Transverse colon (tissue), 3 donors: ENCODE measurements at regions not wholly inside any gene's neighbourhood (a gene's known extent, or its start where the extent isn't known, plus 50 kb on each side); places are given as distances from the start of the nearest gene placed in this dataset.

Experiments used
- EP300 ChIP-seq: sonication (generic); formaldehyde crosslinking; IDR thresholded peaks from one replicate; pipeline ENCODE4 v1.6.1; 2017; ENCODE audit warnings: antibody characterized with exemption, low read depth
- POLR2A ChIP-seq: fragments of 450-650 bp; IDR thresholded peaks from one replicate; pipeline ENCODE4 v1.6.1; 2016; ENCODE audit warnings: antibody characterized with exemption, mild to moderate bottlenecking, moderate library complexity
- POLR2AphosphoS5 ChIP-seq, 3 donors: sonication (generic); formaldehyde crosslinking; IDR thresholded peaks; one replicate each; pipeline ENCODE4 v1.6.1; 2016; ENCODE audit warnings: antibody characterized with exemption in 3 of 3

DNA sequence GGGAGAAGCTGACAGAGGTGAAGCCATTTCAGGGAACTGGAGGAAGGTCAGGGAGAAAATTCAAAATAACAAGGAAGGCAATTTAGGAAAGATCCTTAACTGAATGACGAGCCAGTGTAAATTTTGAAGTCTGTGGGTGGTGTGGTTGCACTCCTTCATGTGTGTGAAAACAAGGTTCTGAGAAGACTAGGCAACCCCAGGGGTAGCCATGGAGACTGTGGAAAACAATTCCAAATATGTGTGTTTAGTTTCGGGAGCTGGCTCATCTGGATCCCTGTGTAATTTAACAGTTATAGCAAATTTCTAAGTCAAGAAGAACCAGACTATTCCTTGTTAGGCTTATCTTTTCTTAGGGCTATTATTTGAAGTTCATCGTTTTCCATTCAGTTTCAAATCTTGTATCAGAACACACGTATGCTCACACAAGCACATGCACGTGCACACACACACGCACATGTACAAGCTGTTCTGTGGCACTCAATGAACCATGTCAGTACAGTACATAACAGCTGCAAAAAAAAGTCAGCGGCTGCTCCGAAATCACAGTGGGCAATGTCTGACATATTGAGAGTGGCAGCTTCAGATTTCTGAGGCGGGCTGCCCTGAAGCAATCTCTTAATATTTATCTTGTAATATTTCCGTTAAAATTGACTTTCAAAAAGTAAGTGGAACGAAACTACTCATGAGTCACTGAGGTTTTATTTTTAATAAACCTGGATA lies 411.2 kb downstream of the AEBP2 start:
- TF ChIP-seq POLR2A (no peak), POLR2AphosphoS5 (IDR thresholded peaks at IDR 0.05) (no peak), EP300 (no peak)
